HCT116 (cell line): ENCODE measurements at regions not wholly inside any gene's neighbourhood (a gene's known extent, or its start where the extent isn't known, plus 50 kb on each side); places are given as distances from the start of the nearest gene placed in this dataset.
"Not testable (repeated sequence)": the region's sequence is repeated elsewhere in the genome, so short reads cannot be mapped to it uniquely, and the experiment has no call there.

Experiments used
- ATAC-seq: fragments of 200-7000 bp; cut with Tn5 transposase; 2 replicates; pipeline ENCODE4 v1.9.1; 2020; ENCODE audit warnings: mild to moderate bottlenecking, moderate library complexity
- BruUV-seq: library from RNA; stranded (reverse); fragments of 400-500 nt; replicated peaks from 2 replicates; lab custom pipeline; 2021; lab: Mats Ljungman, UMichigan
- CTCF ChIA-PET: fragments of 300-600 bp; sonication (Branson Sonifier 250); formaldehyde crosslinking; loops from one replicate; lab custom pipeline; 2021; ENCODE audit warnings: antibody characterized with exemption; lab: Charles Lee
- POLR2A ChIA-PET: fragments of 300-600, 350-600 bp; sonication (Branson Sonifier 250); formaldehyde crosslinking; loops from one replicate; lab custom pipeline; 2021; ENCODE audit warnings: antibody characterized with exemption; lab: Charles Lee
- RAD21 ChIA-PET, 2 experiments: fragments of 300-600 bp; sonication (Branson Sonifier 250); formaldehyde crosslinking; loops; one replicate each; lab custom pipeline; 2023; ENCODE audit warnings: low total read pairs in 2 of 2; ENCODE audit not compliant: uncharacterized antibody in 2 of 2, unreplicated experiment in 2 of 2, low non-redundant PET in 1 of 2; lab: Charles Lee
- DNase-seq: peaks from one replicate; pipeline ENCODE4 v3.0.0-alpha.2; 2010; ENCODE audit warnings: low read depth, low spot score
- H2AFZ ChIP-seq: fragments of 200-600 bp; shearing (Covaris generic), sonication (generic); 2 replicates; pipeline ENCODE4 v1.6.1; 2017; ENCODE audit warnings: low read depth, mixed run types, mixed read lengths, antibody characterized with exemption, low read length; ENCODE audit not compliant: poor library complexity, severe bottlenecking
- H3K27ac ChIP-seq: 2 replicates; pipeline ENCODE4 v1.5.1; 2012; ENCODE audit warnings: low read depth, low read length
- H3K27me3 ChIP-seq: fragments of 200-600 bp; sonication (generic); 2 replicates; pipeline ENCODE4 v1.6.1; 2016; ENCODE audit warnings: mixed run types, low read length, mixed read lengths; ENCODE audit not compliant: insufficient read depth
- H3K36me3 ChIP-seq, 2 experiments: fragments of 200-500 bp in 1 of 2; fragments of 200-600 bp in 1 of 2; sonication (Bioruptor generic) in 1 of 2; sonication (generic) in 1 of 2; 2 replicates each; pipeline versions ENCODE4 v1.5.1 to v1.6.1; 2014 to 2016; ENCODE audit warnings: low read length in 2 of 2, inconsistent platforms in 1 of 2, mixed read lengths in 1 of 2, mixed run types in 1 of 2; ENCODE audit not compliant: insufficient read depth in 2 of 2, control insufficient read depth in 1 of 2
- H3K4me1 ChIP-seq, 2 experiments: fragments of 200-600 bp in 1 of 2; sonication (generic) in 1 of 2; 2 replicates each; pipeline versions ENCODE4 v1.5.1 to v1.6.1; 2012 to 2017; ENCODE audit warnings: low read length in 2 of 2, inconsistent platforms in 1 of 2, mild to moderate bottlenecking in 1 of 2, mixed read lengths in 1 of 2, mixed run types in 1 of 2, moderate library complexity in 1 of 2; ENCODE audit not compliant: insufficient read depth in 2 of 2, control insufficient read depth in 1 of 2
- H3K4me2 ChIP-seq: fragments of 200-600 bp; sonication (generic); 2 replicates; pipeline ENCODE4 v1.6.1; 2017; ENCODE audit warnings: mixed run types, low read length, mixed read lengths
- H3K4me3 ChIP-seq, 2 experiments: fragments of 200-600 bp in 1 of 2; sonication (generic) in 1 of 2; replicated peaks in 1 of 2; 2 replicates each; pipeline ENCODE4 v1.5.1; 2011 to 2016; ENCODE audit warnings: low read length in 2 of 2, control low read depth in 1 of 2, low read depth in 1 of 2, mild to moderate bottlenecking in 1 of 2, mixed read lengths in 1 of 2, mixed run types in 1 of 2
- H3K79me2 ChIP-seq: fragments of 200-600 bp; sonication (generic); 2 replicates; pipeline ENCODE4 v1.6.1; 2017; ENCODE audit warnings: mild to moderate bottlenecking, mixed run types, low read length, moderate library complexity, mixed read lengths; ENCODE audit not compliant: insufficient read depth
- H3K9ac ChIP-seq: fragments of 200-600 bp; sonication (generic); 2 replicates; pipeline ENCODE4 v1.6.1; 2016; ENCODE audit warnings: low read length, mixed read lengths
- H3K9me2 ChIP-seq: fragments of 200-600 bp; sonication (generic), shearing (Covaris generic); 2 replicates; pipeline ENCODE4 v1.6.1; 2017; ENCODE audit warnings: mixed run types, mild to moderate bottlenecking, moderate library complexity; ENCODE audit not compliant: insufficient read depth
- H3K9me3 ChIP-seq, 2 experiments: fragments of 200-500 bp in 1 of 2; fragments of 200-600 bp in 1 of 2; sonication (Bioruptor generic) in 1 of 2; sonication (generic) in 1 of 2; 2 replicates each; pipeline ENCODE4 v1.6.1; 2014 to 2017; ENCODE audit warnings: low read length in 2 of 2, mixed read lengths in 2 of 2, inconsistent platforms in 1 of 2, low read depth in 1 of 2, mild to moderate bottlenecking in 1 of 2, mixed run types in 1 of 2, moderate library complexity in 1 of 2; ENCODE audit not compliant: control insufficient read depth in 1 of 2, insufficient read depth in 1 of 2
- H4K20me1 ChIP-seq: fragments of 200-600 bp; sonication (generic), shearing (Covaris generic); 2 replicates; pipeline ENCODE4 v1.6.1; 2017; ENCODE audit warnings: mixed run types, mild to moderate bottlenecking, moderate library complexity; ENCODE audit not compliant: insufficient read depth
- EZH2 ChIP-seq: fragments of 200-600 bp; sonication (generic); IDR thresholded peaks from 2 replicates; pipeline ENCODE4 v1.6.1; 2017; ENCODE audit warnings: antibody characterized with exemption, mixed run types
- FOSL1 ChIP-seq: IDR thresholded peaks from 2 replicates; pipeline ENCODE4 v1.6.1; 2012; ENCODE audit warnings: low read depth
- POLR2A ChIP-seq: IDR thresholded peaks from 2 replicates; pipeline ENCODE4 v1.7.0; 2011; ENCODE audit warnings: borderline replicate concordance; ENCODE audit not compliant: insufficient read depth, insufficient read length; ENCODE audit errors: extremely low read depth
- POLR2AphosphoS5 ChIP-seq: IDR thresholded peaks from 2 replicates; pipeline ENCODE4 v1.6.1; 2011; ENCODE audit warnings: mild to moderate bottlenecking, low read depth, low read length, moderate library complexity
- REST ChIP-seq: IDR thresholded peaks from 2 replicates; pipeline ENCODE4 v1.6.1; 2012; ENCODE audit warnings: low read depth
- SP1 ChIP-seq: IDR thresholded peaks from 2 replicates; pipeline ENCODE4 v1.6.1; 2012; ENCODE audit warnings: low read depth
- SRF ChIP-seq: IDR thresholded peaks from 2 replicates; pipeline ENCODE4 v1.6.1; 2012; ENCODE audit warnings: low read depth
- YY1 ChIP-seq: IDR thresholded peaks from 2 replicates; pipeline ENCODE4 v1.6.1; 2011; ENCODE audit warnings: low read length, low read depth, moderate library complexity, mild to moderate bottlenecking; ENCODE audit not compliant: insufficient replicate concordance; ENCODE audit errors: extremely low read depth
- intact Hi-C: fragments of 100-400 bp; cut with micrococcal nuclease; formaldehyde crosslinking; loops from 2 replicates; pipeline ENCODE4 v1.10.0; 2022
- TF ChIP-seq, protein P1 (sequence below), 3 experiments: fragments of 200-600 bp in 1 of 3; sonication (generic) in 1 of 3; IDR thresholded peaks in 2 of 3; conservative IDR thresholded peaks in 1 of 3; 2 replicates each; pipeline ENCODE4 v1.5.1; 2012 to 2017; ENCODE audit warnings: low read depth in 2 of 3, low read length in 2 of 3, antibody characterized with exemption in 1 of 3, borderline replicate concordance in 1 of 3, control low read depth in 1 of 3, mild to moderate bottlenecking in 1 of 3, mixed read lengths in 1 of 3, mixed run types in 1 of 3, moderate library complexity in 1 of 3; ENCODE audit not compliant: insufficient read depth in 1 of 3

- no TSS peak for BruUV-seq
- Histone ChIP-seq H3K36me3 (no peaks in the 10 kb centered on the region), H3K27me3 (no peaks in the 10 kb centered on the region), H3K4me3 (no peak overlapping the region), H3K79me2 (no peaks in the 10 kb centered on the region), H3K9ac (no peak overlapping the region), H3K4me2 (no peak overlapping the region), H3K4me1 (no peaks in the 10 kb centered on the region), H4K20me1 (no peaks in the 10 kb centered on the region; the same call in 1 of the 2 replicates), H3K9me3 (no peaks in the 10 kb centered on the region), H3K27ac (no peak overlapping the region), H3K9me2 (no peaks in the 10 kb centered on the region), H2AFZ (no peak overlapping the region)
- ChIA-PET RAD21 (no interaction called here), CTCF (no interaction called here), POLR2A (no interaction called here)
- no peak for DNase-seq
- no peak for TF ChIP-seq FOSL1
- TF ChIP-seq POLR2A, result no peak
- intact Hi-C loops, result no loop called here
- no peak for ATAC-seq
These were observed 179.2 kb upstream of the AGTR1 start for GRCh38 chr3:148518520-148518919.

- H3K4me1 ChIP-seq, H3K4me2 ChIP-seq, CTCF ChIA-PET, DNase-seq, H3K9me2 ChIP-seq, H2AFZ ChIP-seq, POLR2A ChIA-PET, H3K27me3 ChIP-seq, intact Hi-C loops, BruUV-seq, H4K20me1 ChIP-seq, H3K27ac ChIP-seq, H3K36me3 ChIP-seq, ATAC-seq, RAD21 ChIA-PET, H3K9me3 ChIP-seq, H3K4me3 ChIP-seq, H3K9ac ChIP-seq, H3K79me2 ChIP-seq: not testable (repeated sequence)
These were observed 172.1 kb upstream of the AGTR1 start for GRCh38 chr3:148525621-148526020.

DNA sequence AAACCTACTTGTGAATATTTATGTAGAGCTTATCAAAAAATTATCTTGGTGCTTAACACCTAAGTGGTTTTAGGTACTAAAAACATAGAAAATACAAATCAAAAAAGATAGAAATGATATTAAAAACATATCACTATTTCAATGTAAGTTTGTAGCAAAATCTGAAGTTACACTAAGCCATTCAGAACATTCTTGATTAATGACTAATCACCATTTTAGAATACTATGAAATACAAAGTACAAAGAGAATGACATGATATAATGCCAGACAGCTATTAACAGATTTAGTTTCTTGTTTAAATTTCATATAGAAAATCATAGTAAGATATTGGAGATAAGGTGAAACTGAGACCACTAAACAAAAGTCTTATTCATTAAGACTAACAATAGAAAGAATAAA lies 169.7 kb upstream of the AGTR1 start:
- Histone ChIP-seq H4K20me1 (no peaks in the 10 kb centered on the region), H3K27me3 (no peaks in the 10 kb centered on the region), H3K27ac (no peak overlapping the region), H3K36me3 (no peaks in the 10 kb centered on the region), H3K4me2 (no peak overlapping the region), H3K9me2 (no peaks in the 10 kb centered on the region), H3K79me2 (no peaks in the 10 kb centered on the region), H3K4me1 (no peaks in the 10 kb centered on the region), H3K9me3 (peaks cover 0 to 6% of the 10 kb centered on the region in 2 experiments; a peak in 1 of 4 replicates), H2AFZ (no peak overlapping the region), H3K4me3 (no peak overlapping the region), H3K9ac (no peak overlapping the region)
- DNase-seq, result no peak
- ChIA-PET CTCF (no interaction called here), POLR2A (no interaction called here), RAD21 (no interaction called here)
- intact Hi-C loops, result no loop called here
- ATAC-seq, result no peak
- BruUV-seq, result no TSS peak
- TF ChIP-seq SRF (no peak), YY1 (no peak), POLR2AphosphoS5 (no peak), FOSL1 (no peak), EZH2 (no peak), REST (no peak), SP1 (no peak)
- TF ChIP-seq, protein P1, sequence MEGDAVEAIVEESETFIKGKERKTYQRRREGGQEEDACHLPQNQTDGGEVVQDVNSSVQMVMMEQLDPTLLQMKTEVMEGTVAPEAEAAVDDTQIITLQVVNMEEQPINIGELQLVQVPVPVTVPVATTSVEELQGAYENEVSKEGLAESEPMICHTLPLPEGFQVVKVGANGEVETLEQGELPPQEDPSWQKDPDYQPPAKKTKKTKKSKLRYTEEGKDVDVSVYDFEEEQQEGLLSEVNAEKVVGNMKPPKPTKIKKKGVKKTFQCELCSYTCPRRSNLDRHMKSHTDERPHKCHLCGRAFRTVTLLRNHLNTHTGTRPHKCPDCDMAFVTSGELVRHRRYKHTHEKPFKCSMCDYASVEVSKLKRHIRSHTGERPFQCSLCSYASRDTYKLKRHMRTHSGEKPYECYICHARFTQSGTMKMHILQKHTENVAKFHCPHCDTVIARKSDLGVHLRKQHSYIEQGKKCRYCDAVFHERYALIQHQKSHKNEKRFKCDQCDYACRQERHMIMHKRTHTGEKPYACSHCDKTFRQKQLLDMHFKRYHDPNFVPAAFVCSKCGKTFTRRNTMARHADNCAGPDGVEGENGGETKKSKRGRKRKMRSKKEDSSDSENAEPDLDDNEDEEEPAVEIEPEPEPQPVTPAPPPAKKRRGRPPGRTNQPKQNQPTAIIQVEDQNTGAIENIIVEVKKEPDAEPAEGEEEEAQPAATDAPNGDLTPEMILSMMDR (IDR thresholded peaks at IDR 0.05 in 2 of 3, conservative IDR thresholded peaks at IDR 0.05 in 1 of 3; ENCODE audit: borderline replicate concordance in 1 of 3, insufficient read depth in 1 of 3, low read depth in 2 of 3, low read length in 2 of 3), result no peak
